ENCODE measurements at regions not wholly inside any gene's neighbourhood (a gene's known extent, or its start where the extent isn't known, plus 50 kb on each side); places are given as distances from the start of the nearest gene placed in this dataset.

DNA sequence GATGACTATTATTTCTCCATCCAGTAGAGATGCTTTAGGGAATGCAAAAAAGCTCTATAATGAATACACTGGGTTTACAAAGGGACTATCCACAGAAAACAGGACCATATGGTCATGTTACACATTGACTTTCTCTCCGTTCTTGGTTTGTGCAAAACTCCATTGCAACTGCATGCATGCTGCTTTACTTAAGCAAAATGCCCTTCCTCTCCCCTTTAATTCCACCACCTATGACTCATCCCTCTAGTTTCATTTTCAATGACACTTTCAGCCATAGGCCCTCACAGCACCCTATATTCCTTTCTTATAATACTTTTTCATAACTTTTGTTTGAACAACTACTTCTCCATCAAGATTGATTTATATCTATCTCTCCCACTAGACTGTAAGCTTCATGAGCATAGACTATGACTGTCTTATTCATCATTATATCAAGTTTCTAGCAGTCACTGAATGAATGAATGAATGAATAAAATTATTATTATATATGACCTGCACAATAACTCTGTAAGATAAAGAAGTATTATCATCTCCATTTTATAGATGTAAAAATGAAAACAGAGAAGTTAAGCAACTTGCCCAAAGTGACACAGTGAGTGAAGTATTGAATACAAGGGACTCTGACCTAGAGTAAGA lies 248.9 kb downstream of the PLPP3 start:
- no peak overlapping the region for H4K8ac ChIP-seq (ENCODE audit: low read length)
- H3K36me3 ChIP-seq (ENCODE audit: control insufficient read depth in 1 of 2, insufficient read depth in 2 of 2, low read depth in 1 of 2, low read length in 2 of 2), result no peaks in the 10 kb centered on the region
- no peak overlapping the region for H2BK12ac ChIP-seq (ENCODE audit: low read length in 2 of 2)
- H3K4me2 ChIP-seq (ENCODE audit: low read length, poor library complexity, severe bottlenecking), result no peak overlapping the region
- H3K18ac ChIP-seq (ENCODE audit: low read depth in 1 of 2, low read length in 2 of 2), result peak overlapping the region in 1 of 2 experiments; percentile 29
- no peaks in the 10 kb centered on the region for H3K27me3 ChIP-seq (ENCODE audit: control insufficient read depth in 1 of 2, insufficient read depth in 1 of 2, low read length in 2 of 2)
- no peak overlapping the region for H2BK15ac ChIP-seq (ENCODE audit: low read depth, poor library complexity, severe bottlenecking)
- no peaks in the 10 kb centered on the region for H3K9me3 ChIP-seq (ENCODE audit: control insufficient read depth, low read length)
- peaks cover 8% of the 10 kb centered on the region for H3K4me1 ChIP-seq (ENCODE audit: control insufficient read depth, insufficient read depth, low read depth, low read length)
- H3K79me1 ChIP-seq (replicated peaks; ENCODE audit: low read length, poor library complexity, severe bottlenecking), result no peaks in the 10 kb centered on the region
- H3K27ac ChIP-seq (ENCODE audit: low read length, poor library complexity, severe bottlenecking), result no peak overlapping the region
- H3K4me3 ChIP-seq (ENCODE audit: insufficient read depth in 1 of 2, low read depth in 1 of 2, low read length in 2 of 2), result no peak overlapping the region
- no peak overlapping the region for H2AFZ ChIP-seq (ENCODE audit: low read depth, low read length)
- no peak overlapping the region for H4K91ac ChIP-seq (ENCODE audit: low read length)
- H3K4ac ChIP-seq (ENCODE audit: low read depth in 1 of 2, low read length in 2 of 2), result no peak overlapping the region
- H2BK5ac ChIP-seq (ENCODE audit: low read depth, low read length, poor library complexity, severe bottlenecking), result no peak overlapping the region
- DNase-seq, result peak; percentile 87
- H3K14ac ChIP-seq (ENCODE audit: low read length in 2 of 2), result no peak overlapping the region
- H3K9ac ChIP-seq (ENCODE audit: low read length), result no peak overlapping the region
- no peak overlapping the region for H2AK5ac ChIP-seq (ENCODE audit: low read length, severe bottlenecking)
- 15% methylated on average over 1 of the region's 1 CpG for WGBS
- H3K23ac ChIP-seq (ENCODE audit: low read length in 2 of 2), result no peak overlapping the region
- H2BK120ac ChIP-seq (ENCODE audit: low read depth, low read length), result no peak overlapping the region

GRCh38 chr1:56329970-56330369 lies 249.4 kb downstream of the PLPP3 start:
- H3K4ac ChIP-seq (ENCODE audit: low read depth in 1 of 2, low read length in 2 of 2), result no peak overlapping the region

GRCh38 chr1:56327195-56327594 lies 252.2 kb downstream of the PLPP3 start:
- Histone ChIP-seq H3K36me3 (ENCODE audit: control insufficient read depth in 1 of 2, insufficient read depth in 2 of 2, low read depth in 1 of 2, low read length in 2 of 2) (no peaks in the 10 kb centered on the region), H3K18ac (ENCODE audit: low read depth in 1 of 2, low read length in 2 of 2) (no peak overlapping the region), H2BK120ac (ENCODE audit: low read depth, low read length) (no peak overlapping the region), H2BK5ac (ENCODE audit: low read depth, low read length, poor library complexity, severe bottlenecking) (no peak overlapping the region), H3K4me3 (ENCODE audit: insufficient read depth in 1 of 2, low read depth in 1 of 2, low read length in 2 of 2) (no peak overlapping the region), H3K14ac (ENCODE audit: low read length in 2 of 2) (peak overlapping the region in 1 of 2 experiments; percentile 28), H4K91ac (ENCODE audit: low read length) (no peak overlapping the region), H2AFZ (ENCODE audit: low read depth, low read length) (no peak overlapping the region), H3K9ac (ENCODE audit: low read length) (no peak overlapping the region), H3K79me1 (replicated peaks; ENCODE audit: low read length, poor library complexity, severe bottlenecking) (no peaks in the 10 kb centered on the region), H3K27me3 (ENCODE audit: control insufficient read depth in 1 of 2, insufficient read depth in 1 of 2, low read length in 2 of 2) (no peaks in the 10 kb centered on the region), H2BK15ac (ENCODE audit: low read depth, poor library complexity, severe bottlenecking) (no peak overlapping the region), H3K9me3 (ENCODE audit: control insufficient read depth, low read length) (no peaks in the 10 kb centered on the region), H4K8ac (ENCODE audit: low read length) (no peak overlapping the region), H2BK12ac (ENCODE audit: low read length in 2 of 2) (peak overlapping the region in 1 of 2 experiments; percentile 48), H3K4ac (ENCODE audit: low read depth in 1 of 2, low read length in 2 of 2) (no peak overlapping the region), H2AK5ac (ENCODE audit: low read length, severe bottlenecking) (no peak overlapping the region), H3K4me1 (ENCODE audit: control insufficient read depth, insufficient read depth, low read depth, low read length) (peaks cover 10% of the 10 kb centered on the region), H3K27ac (ENCODE audit: low read length, poor library complexity, severe bottlenecking) (no peak overlapping the region), H3K4me2 (ENCODE audit: low read length, poor library complexity, severe bottlenecking) (no peak overlapping the region), H3K23ac (ENCODE audit: low read length in 2 of 2) (no peak overlapping the region)
- 100% methylated on average over 1 of the region's 1 CpG for WGBS
- no peak for DNase-seq

More at GRCh38 chr1:56329970-56330369, 249.4 kb downstream of the PLPP3 start:
- H2AK5ac ChIP-seq (ENCODE audit: low read length, severe bottlenecking), result no peak overlapping the region
- H2BK15ac ChIP-seq (ENCODE audit: low read depth, poor library complexity, severe bottlenecking), result no peak overlapping the region
- WGBS, result no CpG with 5 or more reads among the region's 1 CpG
- H2BK12ac ChIP-seq (ENCODE audit: low read length in 2 of 2), result no peak overlapping the region
- H3K27ac ChIP-seq (ENCODE audit: low read length, poor library complexity, severe bottlenecking), result no peak overlapping the region
- no peak overlapping the region for H3K4me2 ChIP-seq (ENCODE audit: low read length, poor library complexity, severe bottlenecking)
- H3K27me3 ChIP-seq (ENCODE audit: control insufficient read depth in 1 of 2, insufficient read depth in 1 of 2, low read length in 2 of 2), result no peaks in the 10 kb centered on the region
- no peak overlapping the region for H4K8ac ChIP-seq (ENCODE audit: low read length)
- H3K4me3 ChIP-seq (ENCODE audit: insufficient read depth in 1 of 2, low read depth in 1 of 2, low read length in 2 of 2), result no peak overlapping the region
- H4K91ac ChIP-seq (ENCODE audit: low read length), result no peak overlapping the region
- no peak overlapping the region for H2BK5ac ChIP-seq (ENCODE audit: low read depth, low read length, poor library complexity, severe bottlenecking)
- no peaks in the 10 kb centered on the region for H3K9me3 ChIP-seq (ENCODE audit: control insufficient read depth, low read length)
- no peak overlapping the region for H2AFZ ChIP-seq (ENCODE audit: low read depth, low read length)
- no peak overlapping the region for H3K14ac ChIP-seq (ENCODE audit: low read length in 2 of 2)
- H3K23ac ChIP-seq (ENCODE audit: low read length in 2 of 2), result no peak overlapping the region
- no peak for DNase-seq
- no peaks in the 10 kb centered on the region for H3K36me3 ChIP-seq (ENCODE audit: control insufficient read depth in 1 of 2, insufficient read depth in 2 of 2, low read depth in 1 of 2, low read length in 2 of 2)
- peaks cover 11% of the 10 kb centered on the region for H3K4me1 ChIP-seq (ENCODE audit: control insufficient read depth, insufficient read depth, low read depth, low read length)
- H3K18ac ChIP-seq (ENCODE audit: low read depth in 1 of 2, low read length in 2 of 2), result no peak overlapping the region
- no peak overlapping the region for H3K9ac ChIP-seq (ENCODE audit: low read length)
- no peaks in the 10 kb centered on the region for H3K79me1 ChIP-seq (replicated peaks; ENCODE audit: low read length, poor library complexity, severe bottlenecking)
- no peak overlapping the region for H2BK120ac ChIP-seq (ENCODE audit: low read depth, low read length)

DNA sequence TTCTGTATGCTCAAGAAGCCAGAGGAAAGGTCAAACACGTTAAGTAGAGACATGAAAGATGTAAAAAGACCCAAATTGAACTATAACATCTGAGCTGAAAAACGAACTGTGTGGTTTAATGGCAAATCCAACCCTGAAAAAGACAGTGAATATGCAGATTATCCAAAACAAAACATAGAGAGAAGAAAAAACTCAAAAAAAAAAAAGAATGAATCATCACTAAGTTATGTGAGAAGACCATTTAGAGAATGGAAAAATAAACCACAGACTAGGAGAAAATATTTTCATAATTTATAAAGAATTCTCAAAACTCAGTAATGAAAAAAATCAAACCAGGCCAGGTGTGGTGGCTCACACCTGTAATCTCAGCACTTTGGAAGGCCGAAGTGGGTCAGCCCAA lies 253.3 kb downstream of the PLPP3 start:
- Histone ChIP-seq H3K9ac (ENCODE audit: low read length) (no peak overlapping the region), H2AK5ac (ENCODE audit: low read length, severe bottlenecking) (no peak overlapping the region), H3K4me1 (ENCODE audit: control insufficient read depth, insufficient read depth, low read depth, low read length) (peaks cover 8% of the 10 kb centered on the region), H3K27ac (ENCODE audit: low read length, poor library complexity, severe bottlenecking) (peak overlapping the region; percentile 30), H3K27me3 (ENCODE audit: control insufficient read depth in 1 of 2, insufficient read depth in 1 of 2, low read length in 2 of 2) (no peaks in the 10 kb centered on the region), H3K9me3 (ENCODE audit: control insufficient read depth, low read length) (no peaks in the 10 kb centered on the region), H2BK120ac (ENCODE audit: low read depth, low read length) (no peak overlapping the region), H3K14ac (ENCODE audit: low read length in 2 of 2) (no peak overlapping the region), H4K91ac (ENCODE audit: low read length) (no peak overlapping the region), H3K23ac (ENCODE audit: low read length in 2 of 2) (no peak overlapping the region), H3K18ac (ENCODE audit: low read depth in 1 of 2, low read length in 2 of 2) (no peak overlapping the region), H2BK5ac (ENCODE audit: low read depth, low read length, poor library complexity, severe bottlenecking) (no peak overlapping the region), H3K36me3 (ENCODE audit: control insufficient read depth in 1 of 2, insufficient read depth in 2 of 2, low read depth in 1 of 2, low read length in 2 of 2) (no peaks in the 10 kb centered on the region), H3K4me2 (ENCODE audit: low read length, poor library complexity, severe bottlenecking) (no peak overlapping the region), H2BK12ac (ENCODE audit: low read length in 2 of 2) (no peak overlapping the region), H3K4ac (ENCODE audit: low read depth in 1 of 2, low read length in 2 of 2) (no peak overlapping the region), H4K8ac (ENCODE audit: low read length) (no peak overlapping the region), H2AFZ (ENCODE audit: low read depth, low read length) (no peak overlapping the region), H3K4me3 (ENCODE audit: insufficient read depth in 1 of 2, low read depth in 1 of 2, low read length in 2 of 2) (no peak overlapping the region), H3K79me1 (replicated peaks; ENCODE audit: low read length, poor library complexity, severe bottlenecking) (no peaks in the 10 kb centered on the region), H2BK15ac (ENCODE audit: low read depth, poor library complexity, severe bottlenecking) (no peak overlapping the region)
- peak; percentile 29 for DNase-seq
- WGBS, result 80% methylated on average over 2 of the region's 3 CpGs
